Lower leg skin (tissue), 4 donors: ENCODE measurements at regions not wholly inside any gene's neighbourhood (a gene's known extent, or its start where the extent isn't known, plus 50 kb on each side); places are given as distances from the start of the nearest gene placed in this dataset.

Experiments
- DNase-seq, 2 donors: peaks; one replicate each; pipeline ENCODE4 v3.0.0-alpha.2; 2019; ENCODE audit warnings: low spot score in 2 of 2
- H3K4me3 ChIP-seq: fragments of 200-600 bp; sonication (generic); 2 replicates; pipeline ENCODE4 v1.5.1; 2017; ENCODE audit warnings: mild to moderate bottlenecking, low read depth; ENCODE audit not compliant: poor library complexity, severe bottlenecking
- POLR2A ChIP-seq, 2 donors: fragments of 450-650 bp; IDR thresholded peaks; one replicate each; pipeline ENCODE4 v1.6.1; 2016 to 2017; ENCODE audit warnings: antibody characterized with exemption in 2 of 2, mild to moderate bottlenecking in 1 of 2, moderate library complexity in 1 of 2
- WGBS, 2 donors: methylation state at CpG; one replicate each; pipeline ENCODE4 v1.1.5; 2018; 5-methylcytosine and 5-hydroxymethylcytosine counted together
- intact Hi-C: fragments of 100-400 bp; cut with DNase I; formaldehyde crosslinking; loops from one replicate; pipeline ENCODE4 v1.15.0; 2023; ENCODE audit warnings: low total_unique reads
- TF ChIP-seq, protein P1 (sequence below), 3 donors: fragments of 450-650 bp; IDR thresholded peaks; one replicate each; pipeline ENCODE4 v1.5.1; 2016; ENCODE audit warnings: antibody characterized with exemption in 3 of 3, mild to moderate bottlenecking in 3 of 3, moderate library complexity in 2 of 3

DNA sequence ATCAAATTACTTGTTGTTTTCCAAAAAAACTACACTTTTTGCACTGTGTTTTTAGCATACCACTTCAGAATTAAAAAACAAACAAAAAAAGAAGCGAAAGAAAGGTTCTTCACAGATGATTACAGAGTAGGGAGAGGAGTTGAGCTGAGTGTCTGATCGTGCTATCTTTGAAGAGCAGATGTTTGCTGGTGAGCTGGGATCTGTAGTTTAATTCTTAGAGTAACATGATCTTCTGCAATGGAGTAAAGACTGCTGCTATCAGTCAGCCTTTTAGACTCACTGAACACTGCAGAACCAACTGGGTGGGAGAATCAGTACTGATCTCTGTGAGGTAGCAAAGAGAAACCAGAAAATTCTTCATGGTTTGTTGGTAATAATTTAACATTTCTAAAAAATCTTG lies 1197.8 kb upstream of the SORCS1 start:
- no peak overlapping the region for H3K4me3 ChIP-seq
- intact Hi-C loops, result no loop called here
- no peak for DNase-seq
- 68 to 69% methylated on average over 2 of the region's 2 CpGs for whole genome bisulfite sequencing, 2 donors
- TF ChIP-seq, protein P1, sequence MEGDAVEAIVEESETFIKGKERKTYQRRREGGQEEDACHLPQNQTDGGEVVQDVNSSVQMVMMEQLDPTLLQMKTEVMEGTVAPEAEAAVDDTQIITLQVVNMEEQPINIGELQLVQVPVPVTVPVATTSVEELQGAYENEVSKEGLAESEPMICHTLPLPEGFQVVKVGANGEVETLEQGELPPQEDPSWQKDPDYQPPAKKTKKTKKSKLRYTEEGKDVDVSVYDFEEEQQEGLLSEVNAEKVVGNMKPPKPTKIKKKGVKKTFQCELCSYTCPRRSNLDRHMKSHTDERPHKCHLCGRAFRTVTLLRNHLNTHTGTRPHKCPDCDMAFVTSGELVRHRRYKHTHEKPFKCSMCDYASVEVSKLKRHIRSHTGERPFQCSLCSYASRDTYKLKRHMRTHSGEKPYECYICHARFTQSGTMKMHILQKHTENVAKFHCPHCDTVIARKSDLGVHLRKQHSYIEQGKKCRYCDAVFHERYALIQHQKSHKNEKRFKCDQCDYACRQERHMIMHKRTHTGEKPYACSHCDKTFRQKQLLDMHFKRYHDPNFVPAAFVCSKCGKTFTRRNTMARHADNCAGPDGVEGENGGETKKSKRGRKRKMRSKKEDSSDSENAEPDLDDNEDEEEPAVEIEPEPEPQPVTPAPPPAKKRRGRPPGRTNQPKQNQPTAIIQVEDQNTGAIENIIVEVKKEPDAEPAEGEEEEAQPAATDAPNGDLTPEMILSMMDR (IDR thresholded peaks at IDR 0.05), result no peak
- TF ChIP-seq POLR2A (IDR thresholded peaks at IDR 0.05), result no peak

- H3K4me3 ChIP-seq, result no peak overlapping the region
- intact Hi-C loops, result no loop called here
- no peak for DNase-seq
- 51 to 62% methylated on average over 2 of the region's 2 CpGs for WGBS, 2 donors
- TF ChIP-seq, protein P1 (IDR thresholded peaks at IDR 0.05), result no peak
- no peak for TF ChIP-seq POLR2A (IDR thresholded peaks at IDR 0.05)
Observed at GRCh38 chr10:108360187-108360586, 1195.7 kb upstream of the SORCS1 start.

GRCh38 chr10:108358912-108359311 lies 1194.4 kb upstream of the SORCS1 start:
- TF ChIP-seq, protein P1 (IDR thresholded peaks at IDR 0.05), result no peak
- TF ChIP-seq POLR2A (IDR thresholded peaks at IDR 0.05), result no peak
- H3K4me3 ChIP-seq, result no peak overlapping the region
- 42 to 43% methylated on average over 3 of the region's 3 CpGs for WGBS, 2 donors
- intact Hi-C loops, result no loop called here
- DNase-seq, result no peak

GRCh38 chr10:108352771-108353170 lies 1188.3 kb upstream of the SORCS1 start:
- intact Hi-C loops, result no loop called here

DNA sequence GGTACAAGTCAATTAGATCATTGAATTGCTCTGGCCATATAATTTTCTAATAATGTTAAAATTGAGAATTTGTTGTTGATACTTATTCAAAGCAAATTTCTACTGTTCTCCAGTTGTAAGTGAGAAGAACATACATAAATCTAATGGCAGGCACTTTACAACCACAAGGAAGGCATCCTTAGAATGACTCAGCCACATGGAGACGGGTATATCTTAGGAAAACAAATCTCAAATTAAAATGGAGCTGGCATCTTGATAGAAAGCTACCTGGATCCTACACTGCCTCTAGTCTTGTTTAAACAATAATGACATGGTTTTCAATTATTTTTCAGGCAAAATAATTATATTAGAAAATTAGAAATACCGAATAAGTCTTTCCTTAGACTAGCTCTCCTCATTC lies 1183.7 kb upstream of the SORCS1 start:
- DNase-seq, result no peak
- intact Hi-C loops, result no loop called here
- WGBS, 2 donors, result 72 to 82% methylated on average over 2 of the region's 2 CpGs
- TF ChIP-seq, protein P1 (IDR thresholded peaks at IDR 0.05), result no peak
- no peak for TF ChIP-seq POLR2A (IDR thresholded peaks at IDR 0.05)
- no peak overlapping the region for H3K4me3 ChIP-seq

More at GRCh38 chr10:108352771-108353170, 1188.3 kb upstream of the SORCS1 start:
- WGBS, 2 donors, result 34 to 35% methylated on average over 2 of the region's 2 CpGs
- DNase-seq, result no peak
- no peak overlapping the region for H3K4me3 ChIP-seq
- TF ChIP-seq, protein P1 (IDR thresholded peaks at IDR 0.05), result no peak
- TF ChIP-seq POLR2A (IDR thresholded peaks at IDR 0.05), result no peak

- no peak overlapping the region for H3K4me3 ChIP-seq
- TF ChIP-seq POLR2A (IDR thresholded peaks at IDR 0.05), result no peak
- TF ChIP-seq, protein P1 (IDR thresholded peaks at IDR 0.05), result no peak
- intact Hi-C loops, result no loop called here
- 75 to 78% methylated on average over 3 of the region's 3 CpGs for WGBS, 2 donors
- no peak for DNase-seq
Observed at GRCh38 chr10:108346066-108346465, 1181.6 kb upstream of the SORCS1 start.
